Caki2 (cell line): ENCODE measurements at regions not wholly inside any gene's neighbourhood (a gene's known extent, or its start where the extent isn't known, plus 50 kb on each side); places are given as distances from the start of the nearest gene placed in this dataset.

Experiments used
- DNase-seq: peaks from one replicate; pipeline ENCODE4 v3.0.0-alpha.2; 2015; ENCODE audit warnings: low read depth
- in situ Hi-C: cut with HindIII; loops from 2 replicates; pipeline ENCODE4 v1.10.0; 2016; ENCODE audit warnings: low sequenced_read_pairs, low pct_unique_long_range_greater_than_20kb, mixed read lengths

GRCh38 chr11:70689764-70690163, 291.4 kb downstream of the CTTN start:
- in situ Hi-C loops = no loop called here

GRCh38 chr11:70692131-70692530, 293.8 kb downstream of the CTTN start:
- no peak for DNase-seq
- in situ Hi-C loops = no loop called here

More at GRCh38 chr11:70689764-70690163, 291.4 kb downstream of the CTTN start:
- DNase-seq = no peak

GRCh38 chr11:70694371-70694770, 296.0 kb downstream of the CTTN start:
- in situ Hi-C loops = no loop called here
- DNase-seq = no peak

- no peak for DNase-seq
- in situ Hi-C loops = no loop called here
These were observed 297.0 kb downstream of the CTTN start for GRCh38 chr11:70695086-70695960.

- DNase-seq = no peak
- in situ Hi-C loops = no loop called here
These were observed 297.7 kb downstream of the CTTN start for GRCh38 chr11:70696076-70696475.

GRCh38 chr11:70696564-70696963, 298.2 kb downstream of the CTTN start:
- in situ Hi-C loops = no loop called here
- no peak for DNase-seq

GRCh38 chr11:70697701-70698100, 299.4 kb downstream of the CTTN start:
- DNase-seq = no peak
- in situ Hi-C loops = no loop called here

GRCh38 chr11:70698871-70699270, 300.5 kb downstream of the CTTN start:
- DNase-seq = no peak
- in situ Hi-C loops = no loop called here

GRCh38 chr11:70699294-70700221, 301.2 kb downstream of the CTTN start:
- in situ Hi-C loops = no loop called here
- DNase-seq = no peak

GRCh38 chr11:70700453-70700852, 302.1 kb downstream of the CTTN start:
- in situ Hi-C loops = no loop called here
- DNase-seq = no peak

- in situ Hi-C loops = no loop called here
- no peak for DNase-seq
These were observed 302.5 kb downstream of the CTTN start for GRCh38 chr11:70700871-70701270.

- no peak for DNase-seq
- in situ Hi-C loops = no loop called here
These were observed 303.8 kb downstream of the CTTN start for GRCh38 chr11:70702040-70702648.

- DNase-seq = no peak
- in situ Hi-C loops = no loop called here
These were observed 305.1 kb downstream of the CTTN start for GRCh38 chr11:70703141-70704064.

GRCh38 chr11:70705097-70705496, 306.8 kb downstream of the CTTN start:
- in situ Hi-C loops = no loop called here

GRCh38 chr11:70705930-70706329, 307.6 kb downstream of the CTTN start:
- in situ Hi-C loops = no loop called here

More at GRCh38 chr11:70705097-70705496, 306.8 kb downstream of the CTTN start:
- no peak for DNase-seq

GRCh38 chr11:70707821-70708220, 309.5 kb downstream of the CTTN start:
- DNase-seq = no peak
- in situ Hi-C loops = no loop called here

More at GRCh38 chr11:70705930-70706329, 307.6 kb downstream of the CTTN start:
- DNase-seq = no peak

- in situ Hi-C loops = no loop called here
- DNase-seq = no peak
These were observed 311.3 kb downstream of the CTTN start for GRCh38 chr11:70709596-70709995.

GRCh38 chr11:70710192-70710591, 311.9 kb downstream of the CTTN start:
- in situ Hi-C loops = no loop called here
- no peak for DNase-seq
